Neuron (in vitro differentiated cells): ENCODE measurements at regions not wholly inside any gene's neighbourhood (a gene's known extent, or its start where the extent isn't known, plus 50 kb on each side); places are given as distances from the start of the nearest gene placed in this dataset.

Source experiments
- H2AFZ ChIP-seq: one replicate; pipeline ENCODE4 v1.6.1; 2013; ENCODE audit warnings: low read depth, mild to moderate bottlenecking, inconsistent platforms, low read length, moderate library complexity
- H3K27me3 ChIP-seq: one replicate; pipeline ENCODE4 v1.6.1; 2013; ENCODE audit warnings: low read length; ENCODE audit not compliant: insufficient read depth
- H3K36me3 ChIP-seq: one replicate; pipeline ENCODE4 v1.6.1; 2013; ENCODE audit warnings: low read length; ENCODE audit not compliant: insufficient read depth
- H3K4me1 ChIP-seq: one replicate; pipeline ENCODE4 v1.6.1; 2013; ENCODE audit warnings: low read length; ENCODE audit not compliant: insufficient read depth
- H3K4me3 ChIP-seq: 2 replicates; pipeline ENCODE4 v1.5.1; 2013; ENCODE audit warnings: mild to moderate bottlenecking, low read length, moderate library complexity
- H3K9me3 ChIP-seq: one replicate; pipeline ENCODE4 v1.6.1; 2013; ENCODE audit warnings: low read length

- no peak overlapping the region for H2AFZ ChIP-seq
- no peaks in the 10 kb centered on the region for H3K36me3 ChIP-seq
- no peak overlapping the region for H3K4me3 ChIP-seq
- peaks cover 78% of the 10 kb centered on the region for H3K27me3 ChIP-seq
- H3K9me3 ChIP-seq: no peaks in the 10 kb centered on the region
- no peaks in the 10 kb centered on the region for H3K4me1 ChIP-seq
Observed at GRCh38 chr22:46052801-46053562, 76.0 kb upstream of the WNT7B start.

GRCh38 chr22:46053563-46054090 lies 76.7 kb upstream of the WNT7B start:
- Histone ChIP-seq H3K4me3 (no peak overlapping the region), H3K27me3 (peaks cover 78% of the 10 kb centered on the region), H3K4me1 (no peaks in the 10 kb centered on the region), H2AFZ (no peak overlapping the region), H3K36me3 (no peaks in the 10 kb centered on the region), H3K9me3 (no peaks in the 10 kb centered on the region)

GRCh38 chr22:46054091-46055073 lies 77.4 kb upstream of the WNT7B start:
- H2AFZ ChIP-seq: no peak overlapping the region
- no peaks in the 10 kb centered on the region for H3K9me3 ChIP-seq
- H3K4me1 ChIP-seq: no peaks in the 10 kb centered on the region
- no peak overlapping the region for H3K4me3 ChIP-seq
- H3K27me3 ChIP-seq: peaks cover 84% of the 10 kb centered on the region
- H3K36me3 ChIP-seq: no peaks in the 10 kb centered on the region

DNA sequence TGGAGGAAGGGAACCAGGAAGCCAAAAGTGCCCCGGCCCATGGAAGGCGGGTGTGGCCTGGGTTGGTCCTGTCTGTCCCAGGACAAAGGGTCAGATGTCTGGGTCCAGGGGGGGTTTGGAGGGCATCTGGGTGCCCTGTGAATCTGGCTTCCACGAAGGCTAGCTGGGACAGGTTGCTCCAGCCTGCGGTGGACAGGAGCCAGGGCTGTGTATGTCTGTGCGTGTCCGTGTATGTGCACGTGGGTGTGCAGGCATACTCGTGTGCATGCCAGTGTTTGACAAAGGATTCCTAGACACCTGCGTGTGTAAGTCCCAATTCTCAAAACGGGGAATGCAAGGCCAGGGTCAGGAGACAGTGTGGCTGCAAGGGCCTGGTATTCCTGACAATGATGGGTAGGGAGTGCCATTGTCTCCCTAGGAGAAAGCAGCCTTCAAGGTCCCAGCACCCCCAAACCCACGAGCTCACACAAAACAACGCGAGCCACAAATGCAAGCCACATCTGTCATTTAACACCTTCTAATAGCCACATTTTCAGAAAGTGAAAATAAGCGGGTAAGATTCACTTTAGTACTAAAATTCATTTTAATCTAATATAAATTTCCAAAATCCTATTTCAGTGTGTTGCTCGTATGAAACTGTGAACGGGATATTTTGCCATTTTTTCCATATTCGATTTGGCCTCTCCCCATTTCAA lies 78.4 kb upstream of the WNT7B start:
- Histone ChIP-seq H3K27me3 (peaks cover 84% of the 10 kb centered on the region), H3K36me3 (no peaks in the 10 kb centered on the region), H3K4me3 (no peak overlapping the region), H3K4me1 (no peaks in the 10 kb centered on the region), H3K9me3 (no peaks in the 10 kb centered on the region), H2AFZ (no peak overlapping the region)

DNA sequence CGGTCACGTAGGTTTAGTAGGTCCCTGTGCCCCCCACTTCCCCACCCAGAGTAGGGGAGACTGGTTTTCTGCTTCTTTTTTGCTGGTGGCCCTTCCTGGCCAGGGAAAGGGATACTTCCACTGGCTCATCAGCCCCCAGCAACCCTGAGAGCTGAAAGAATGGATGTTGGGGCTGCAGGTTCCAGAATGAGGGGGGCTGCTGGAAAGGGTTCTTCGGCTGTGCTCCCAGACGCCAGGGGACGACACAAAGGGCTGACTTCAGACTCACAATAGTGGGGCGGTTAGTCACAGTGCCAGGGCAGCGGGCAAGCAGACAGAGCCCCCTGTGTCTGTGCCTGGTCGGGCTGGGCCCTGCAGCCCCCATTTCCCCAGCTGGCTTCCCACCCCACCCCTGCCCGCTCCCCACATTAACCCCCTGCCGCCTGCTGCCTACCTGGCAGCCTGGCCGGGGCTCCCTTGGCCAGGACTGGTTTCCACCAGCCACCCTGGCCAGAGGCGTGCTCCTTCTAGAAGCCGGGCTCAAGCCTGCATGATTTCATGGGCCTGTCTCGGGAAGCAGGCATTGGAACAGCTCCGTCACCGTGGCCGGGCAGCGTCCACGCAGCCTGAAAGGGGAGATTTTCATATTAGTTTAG lies 79.1 kb upstream of the WNT7B start:
- H3K4me3 ChIP-seq: no peak overlapping the region

DNA sequence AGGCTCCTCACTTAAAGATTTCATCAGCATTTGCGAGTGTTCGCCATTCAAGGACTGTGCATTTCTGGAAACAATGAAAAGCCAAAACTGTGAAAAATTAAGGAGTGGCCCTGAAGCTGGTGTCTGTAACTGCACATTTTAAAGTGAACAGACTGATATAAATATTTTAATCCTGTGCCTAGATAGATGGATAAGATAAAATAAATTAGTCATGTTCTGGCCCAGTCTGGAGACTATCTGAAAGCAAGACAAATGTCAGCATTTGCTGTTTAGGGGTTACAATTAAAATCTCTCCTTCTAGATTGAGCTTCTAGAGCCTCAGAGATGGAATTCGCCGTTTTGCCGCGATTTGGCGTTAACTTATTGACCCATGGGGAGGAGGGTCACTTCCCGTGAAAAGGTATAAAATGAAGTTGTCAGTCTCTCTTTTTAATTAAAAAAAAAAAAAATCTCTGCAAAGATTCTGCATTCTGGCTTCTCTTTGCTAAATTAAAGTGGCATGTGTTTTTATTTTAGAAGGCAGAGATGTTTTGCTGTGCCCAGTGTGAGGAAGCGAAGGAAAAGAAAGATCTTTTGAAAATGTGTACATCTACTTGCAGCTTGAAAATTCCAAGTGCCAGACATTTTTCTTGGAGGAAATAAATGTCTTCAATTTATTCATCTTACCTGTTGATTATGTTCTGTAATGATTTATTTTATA lies 79.7 kb upstream of the WNT7B start:
- H3K9me3 ChIP-seq: no peaks in the 10 kb centered on the region
- no peak overlapping the region for H2AFZ ChIP-seq
- H3K36me3 ChIP-seq: no peaks in the 10 kb centered on the region
- H3K4me1 ChIP-seq: no peaks in the 10 kb centered on the region
- peaks cover 85% of the 10 kb centered on the region for H3K27me3 ChIP-seq
- no peak overlapping the region for H3K4me3 ChIP-seq

More for the DNA sequence above, 79.1 kb upstream of the WNT7B start:
- no peaks in the 10 kb centered on the region for H3K9me3 ChIP-seq
- H3K27me3 ChIP-seq: peaks cover 84% of the 10 kb centered on the region
- no peaks in the 10 kb centered on the region for H3K4me1 ChIP-seq
- no peak overlapping the region for H2AFZ ChIP-seq
- no peaks in the 10 kb centered on the region for H3K36me3 ChIP-seq

DNA sequence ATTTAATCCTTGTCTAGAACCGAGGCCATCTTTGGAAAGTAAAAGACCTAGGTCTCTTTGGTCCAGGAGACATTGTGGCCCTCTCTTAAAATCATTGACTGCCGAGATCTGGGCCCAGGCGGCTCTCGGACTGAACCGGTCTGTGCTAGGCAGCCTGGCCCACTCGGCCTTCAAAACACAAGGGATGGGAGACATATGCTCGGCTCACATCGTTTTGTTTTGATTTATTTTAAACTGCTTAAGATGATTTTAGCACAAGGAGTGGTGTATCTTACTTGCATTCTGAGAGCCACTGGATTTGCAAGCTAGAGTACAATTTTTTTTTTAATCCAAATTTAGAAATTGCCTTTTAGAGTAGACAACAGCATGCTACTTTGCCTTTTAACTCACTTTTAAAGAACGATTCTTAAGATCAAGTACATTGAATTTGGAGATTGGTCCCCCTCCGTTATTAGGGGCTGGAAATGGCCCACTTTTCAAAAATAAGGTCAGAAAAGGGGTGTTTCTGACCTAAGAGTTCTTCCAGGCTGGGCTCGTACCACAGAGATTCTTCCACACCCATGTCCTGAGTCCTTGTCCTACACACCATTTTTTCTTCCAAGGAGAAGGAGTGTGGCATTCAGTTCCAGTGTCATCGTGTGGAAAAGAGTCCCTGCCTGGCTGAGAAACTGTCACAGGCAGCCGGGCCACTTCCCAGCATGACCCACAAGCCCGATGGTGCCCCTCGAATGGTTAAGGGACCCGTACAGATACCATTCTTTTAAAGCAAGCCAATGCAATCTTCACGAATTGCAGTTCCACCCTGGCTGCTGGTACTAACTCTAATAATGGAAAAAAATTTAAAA lies 80.5 kb upstream of the WNT7B start:
- H3K36me3 ChIP-seq: no peaks in the 10 kb centered on the region
- H3K4me1 ChIP-seq: no peaks in the 10 kb centered on the region
- H3K4me3 ChIP-seq: no peak overlapping the region
- H3K27me3 ChIP-seq: peaks cover 85% of the 10 kb centered on the region
- no peak overlapping the region for H2AFZ ChIP-seq
- H3K9me3 ChIP-seq: no peaks in the 10 kb centered on the region

DNA sequence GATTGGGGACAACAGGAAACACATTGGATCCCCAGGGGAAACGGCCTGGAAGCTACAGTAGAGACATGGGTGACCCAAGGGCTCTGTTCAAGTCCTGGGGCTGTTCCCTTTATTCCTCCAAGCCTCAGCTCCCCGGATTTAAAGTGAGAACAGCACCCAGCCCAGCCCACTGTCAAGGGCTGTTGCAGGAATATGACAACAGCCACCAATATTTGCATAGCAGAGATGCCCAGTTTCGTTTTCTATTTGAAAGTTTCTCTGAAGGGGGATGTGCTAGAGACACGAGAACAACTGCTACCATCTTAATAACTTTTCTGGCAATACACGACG lies 81.1 kb upstream of the WNT7B start:
- H3K27me3 ChIP-seq: peaks cover 85% of the 10 kb centered on the region
- no peaks in the 10 kb centered on the region for H3K4me1 ChIP-seq
- no peak overlapping the region for H2AFZ ChIP-seq
- H3K4me3 ChIP-seq: no peak overlapping the region
- no peaks in the 10 kb centered on the region for H3K9me3 ChIP-seq
- no peaks in the 10 kb centered on the region for H3K36me3 ChIP-seq

GRCh38 chr22:46058591-46059519 lies 81.9 kb upstream of the WNT7B start:
- H3K27me3 ChIP-seq: peaks cover 92% of the 10 kb centered on the region
- H2AFZ ChIP-seq: no peak overlapping the region
- no peaks in the 10 kb centered on the region for H3K9me3 ChIP-seq
- no peak overlapping the region for H3K4me3 ChIP-seq
- no peaks in the 10 kb centered on the region for H3K4me1 ChIP-seq
- no peaks in the 10 kb centered on the region for H3K36me3 ChIP-seq

GRCh38 chr22:46060292-46061123 lies 83.5 kb upstream of the WNT7B start:
- no peak overlapping the region for H2AFZ ChIP-seq
- H3K4me3 ChIP-seq: no peak overlapping the region
- H3K27me3 ChIP-seq: peaks cover 97% of the 10 kb centered on the region
- no peaks in the 10 kb centered on the region for H3K4me1 ChIP-seq
- no peaks in the 10 kb centered on the region for H3K9me3 ChIP-seq
- no peaks in the 10 kb centered on the region for H3K36me3 ChIP-seq
